NB4 (cell line): ENCODE measurements at regions not wholly inside any gene's neighbourhood (a gene's known extent, or its start where the extent isn't known, plus 50 kb on each side); places are given as distances from the start of the nearest gene placed in this dataset.

Experiments used
- MYC ChIP-seq: IDR thresholded peaks from 2 replicates; pipeline ENCODE4 v1.6.1; 2011; ENCODE audit warnings: low read depth, low read length
- POLR2A ChIP-seq: IDR thresholded peaks from 2 replicates; pipeline ENCODE4 v1.6.1; 2011; ENCODE audit warnings: mild to moderate bottlenecking; ENCODE audit not compliant: insufficient read length; ENCODE audit errors: extremely low read depth
- TF ChIP-seq, protein P1 (sequence below): IDR thresholded peaks from one replicate; pipeline ENCODE4 v1.5.1; 2012; ENCODE audit warnings: low read depth, low read length
- TF ChIP-seq, protein P2 (sequence below): IDR thresholded peaks from 2 replicates; pipeline ENCODE4 v1.6.1; 2011; ENCODE audit warnings: low read depth, low read length

DNA sequence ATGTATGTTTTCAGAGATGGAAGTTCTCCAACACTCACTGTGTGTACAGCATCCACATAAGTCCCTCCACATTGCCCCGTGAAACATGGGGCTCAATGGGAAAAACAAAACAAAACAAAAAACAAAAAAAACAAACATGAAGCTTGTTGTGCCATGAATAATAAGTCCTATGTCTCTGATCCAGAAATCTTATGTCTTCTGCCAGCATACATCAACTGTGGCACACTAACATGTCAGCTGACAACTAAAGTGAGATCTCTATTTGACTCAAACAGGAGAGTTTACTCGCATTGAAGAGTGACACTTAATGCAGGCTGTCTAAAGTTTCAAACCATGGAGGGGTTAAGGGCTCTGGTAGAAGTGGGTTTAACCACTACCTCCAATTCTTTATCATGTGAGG, 180.2 kb upstream of the ROBO1 start:
- TF ChIP-seq POLR2A (no peak), MYC (no peak)
- TF ChIP-seq, protein P1, sequence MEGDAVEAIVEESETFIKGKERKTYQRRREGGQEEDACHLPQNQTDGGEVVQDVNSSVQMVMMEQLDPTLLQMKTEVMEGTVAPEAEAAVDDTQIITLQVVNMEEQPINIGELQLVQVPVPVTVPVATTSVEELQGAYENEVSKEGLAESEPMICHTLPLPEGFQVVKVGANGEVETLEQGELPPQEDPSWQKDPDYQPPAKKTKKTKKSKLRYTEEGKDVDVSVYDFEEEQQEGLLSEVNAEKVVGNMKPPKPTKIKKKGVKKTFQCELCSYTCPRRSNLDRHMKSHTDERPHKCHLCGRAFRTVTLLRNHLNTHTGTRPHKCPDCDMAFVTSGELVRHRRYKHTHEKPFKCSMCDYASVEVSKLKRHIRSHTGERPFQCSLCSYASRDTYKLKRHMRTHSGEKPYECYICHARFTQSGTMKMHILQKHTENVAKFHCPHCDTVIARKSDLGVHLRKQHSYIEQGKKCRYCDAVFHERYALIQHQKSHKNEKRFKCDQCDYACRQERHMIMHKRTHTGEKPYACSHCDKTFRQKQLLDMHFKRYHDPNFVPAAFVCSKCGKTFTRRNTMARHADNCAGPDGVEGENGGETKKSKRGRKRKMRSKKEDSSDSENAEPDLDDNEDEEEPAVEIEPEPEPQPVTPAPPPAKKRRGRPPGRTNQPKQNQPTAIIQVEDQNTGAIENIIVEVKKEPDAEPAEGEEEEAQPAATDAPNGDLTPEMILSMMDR: no peak
- TF ChIP-seq, protein P2, sequence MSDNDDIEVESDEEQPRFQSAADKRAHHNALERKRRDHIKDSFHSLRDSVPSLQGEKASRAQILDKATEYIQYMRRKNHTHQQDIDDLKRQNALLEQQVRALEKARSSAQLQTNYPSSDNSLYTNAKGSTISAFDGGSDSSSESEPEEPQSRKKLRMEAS: no peak
